ENCODE measurements at regions not wholly inside any gene's neighbourhood (a gene's known extent, or its start where the extent isn't known, plus 50 kb on each side); places are given as distances from the start of the nearest gene placed in this dataset.

DNA sequence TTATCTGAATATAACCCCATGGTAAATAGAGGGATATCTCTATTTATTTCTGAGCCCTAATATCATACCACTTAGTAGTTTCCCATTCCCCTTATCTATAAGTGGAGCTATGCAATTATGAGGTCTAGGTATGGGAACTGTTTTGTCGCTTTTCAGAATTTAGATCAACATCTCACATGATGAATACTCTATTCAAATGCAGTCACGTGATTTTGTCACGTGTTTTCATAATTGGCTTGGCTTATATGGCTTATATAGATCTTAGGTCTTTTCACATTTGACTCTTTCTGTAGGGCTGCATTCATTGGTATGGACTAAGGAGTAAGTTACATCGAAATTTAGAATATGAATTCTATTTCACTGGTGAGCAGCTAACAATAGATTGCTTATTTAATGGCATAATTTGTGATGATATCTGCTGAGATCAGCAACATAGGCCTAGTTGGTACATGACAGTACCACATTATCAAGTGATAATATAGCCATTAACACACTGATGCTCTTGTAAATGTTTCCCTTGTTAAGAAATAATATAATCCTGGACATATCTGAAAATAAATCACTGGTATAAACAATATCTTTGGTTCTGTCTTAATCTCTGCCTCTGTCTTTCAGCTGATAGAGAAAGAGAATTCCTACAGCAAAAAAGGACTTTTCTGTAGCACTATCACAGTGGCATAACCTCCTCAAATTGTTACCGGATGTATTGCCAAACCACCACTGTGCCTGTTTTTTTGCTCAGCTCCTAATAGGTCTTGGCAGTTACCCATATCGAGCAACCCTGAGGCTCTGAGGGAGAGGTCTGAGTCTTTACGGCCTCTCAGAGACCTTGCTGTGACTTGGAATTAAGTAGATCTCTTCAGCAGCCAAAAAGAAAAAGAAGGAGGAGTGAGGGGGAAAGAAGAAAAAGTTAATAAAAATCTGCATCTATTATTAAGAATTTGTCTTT is 357.1 kb downstream of the ZPLD1 start:
- DNase-seq (ENCODE audit: low read depth) = no peak
- TF ChIP-seq, protein P1, sequence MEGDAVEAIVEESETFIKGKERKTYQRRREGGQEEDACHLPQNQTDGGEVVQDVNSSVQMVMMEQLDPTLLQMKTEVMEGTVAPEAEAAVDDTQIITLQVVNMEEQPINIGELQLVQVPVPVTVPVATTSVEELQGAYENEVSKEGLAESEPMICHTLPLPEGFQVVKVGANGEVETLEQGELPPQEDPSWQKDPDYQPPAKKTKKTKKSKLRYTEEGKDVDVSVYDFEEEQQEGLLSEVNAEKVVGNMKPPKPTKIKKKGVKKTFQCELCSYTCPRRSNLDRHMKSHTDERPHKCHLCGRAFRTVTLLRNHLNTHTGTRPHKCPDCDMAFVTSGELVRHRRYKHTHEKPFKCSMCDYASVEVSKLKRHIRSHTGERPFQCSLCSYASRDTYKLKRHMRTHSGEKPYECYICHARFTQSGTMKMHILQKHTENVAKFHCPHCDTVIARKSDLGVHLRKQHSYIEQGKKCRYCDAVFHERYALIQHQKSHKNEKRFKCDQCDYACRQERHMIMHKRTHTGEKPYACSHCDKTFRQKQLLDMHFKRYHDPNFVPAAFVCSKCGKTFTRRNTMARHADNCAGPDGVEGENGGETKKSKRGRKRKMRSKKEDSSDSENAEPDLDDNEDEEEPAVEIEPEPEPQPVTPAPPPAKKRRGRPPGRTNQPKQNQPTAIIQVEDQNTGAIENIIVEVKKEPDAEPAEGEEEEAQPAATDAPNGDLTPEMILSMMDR (IDR thresholded peaks at IDR 0.05; ENCODE audit: control insufficient read depth, extremely low read depth, insufficient read depth) = no peak
- H3K4me3 ChIP-seq (ENCODE audit: low read depth, low read length) = no peak overlapping the region

GRCh38 chr3:102796804-102797203 is 362.0 kb downstream of the ZPLD1 start:
- DNase-seq (ENCODE audit: low read depth) = no peak
- TF ChIP-seq, protein P1 (IDR thresholded peaks at IDR 0.05; ENCODE audit: control insufficient read depth, extremely low read depth, insufficient read depth) = no peak
- no peak overlapping the region for H3K4me3 ChIP-seq (ENCODE audit: low read depth, low read length)

DNA sequence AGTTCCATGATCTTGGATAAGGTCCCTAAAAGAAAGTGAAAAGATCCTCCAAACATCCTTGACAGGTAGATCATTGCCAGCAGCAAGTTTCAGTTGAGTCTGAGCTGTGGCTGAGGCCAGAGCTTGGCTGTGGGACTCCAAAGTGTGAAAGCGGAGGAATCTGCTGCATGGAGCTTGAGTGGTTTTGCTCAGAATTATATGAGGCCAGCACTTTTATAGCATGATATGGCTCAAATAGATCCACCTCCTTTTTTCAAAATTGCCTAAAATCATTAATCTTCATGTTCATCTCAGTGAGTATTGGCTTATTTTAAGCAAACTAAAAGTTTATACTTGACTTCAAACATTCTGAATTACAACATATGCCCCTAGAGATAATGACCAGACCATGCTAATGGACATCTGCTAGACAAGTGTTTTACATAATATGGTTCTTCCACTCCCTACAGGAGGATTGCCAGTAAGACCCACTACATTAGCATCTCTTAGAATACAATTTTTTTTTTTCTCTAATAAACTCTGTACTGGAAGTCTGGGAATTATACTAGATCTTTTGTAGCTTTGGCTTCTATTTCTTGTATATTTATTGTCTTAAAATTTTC is 368.1 kb downstream of the ZPLD1 start:
- no peak for DNase-seq (ENCODE audit: low read depth)
- no peak overlapping the region for H3K4me3 ChIP-seq (ENCODE audit: low read depth, low read length)
- TF ChIP-seq, protein P1 (IDR thresholded peaks at IDR 0.05; ENCODE audit: control insufficient read depth, extremely low read depth, insufficient read depth) = no peak

DNA sequence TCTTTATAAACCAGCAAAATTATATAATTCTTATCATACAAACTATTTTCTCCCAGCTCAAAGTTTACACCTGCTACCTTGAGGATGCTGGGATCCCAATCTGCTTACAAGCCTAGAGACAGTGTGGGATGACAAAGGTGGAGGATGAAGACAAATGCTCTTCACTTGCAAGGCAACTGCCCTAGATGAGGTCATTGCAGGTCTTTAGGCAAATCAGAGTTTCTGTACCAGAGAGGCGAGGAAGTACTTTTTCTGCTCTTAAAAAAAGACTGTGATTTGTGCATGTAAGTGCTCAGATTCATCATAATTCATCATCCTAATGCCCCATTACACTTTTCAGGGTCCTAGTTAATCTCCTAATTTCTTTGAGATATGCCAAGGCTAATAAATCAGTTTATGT is 376.1 kb downstream of the ZPLD1 start:
- no peak overlapping the region for H3K4me3 ChIP-seq (ENCODE audit: low read depth, low read length)
- TF ChIP-seq, protein P1 (IDR thresholded peaks at IDR 0.05; ENCODE audit: control insufficient read depth, extremely low read depth, insufficient read depth) = no peak
- DNase-seq (ENCODE audit: low read depth) = no peak

- H3K4me3 ChIP-seq (ENCODE audit: low read depth, low read length) = no peak overlapping the region
- no peak for DNase-seq (ENCODE audit: low read depth)
- TF ChIP-seq, protein P1 (IDR thresholded peaks at IDR 0.05; ENCODE audit: control insufficient read depth, extremely low read depth, insufficient read depth) = no peak
These were observed 391.8 kb downstream of the ZPLD1 start for GRCh38 chr3:102826636-102827035.

- H3K4me3 ChIP-seq (ENCODE audit: low read depth, low read length) = no peak overlapping the region
- no peak for DNase-seq (ENCODE audit: low read depth)
- TF ChIP-seq, protein P1 (IDR thresholded peaks at IDR 0.05; ENCODE audit: control insufficient read depth, extremely low read depth, insufficient read depth) = no peak
These were observed 392.6 kb downstream of the ZPLD1 start for GRCh38 chr3:102827386-102827785.
